Upper lobe of right lung (tissue), 1 donor: ENCODE measurements at regions not wholly inside any gene's neighbourhood (a gene's known extent, or its start where the extent isn't known, plus 50 kb on each side); places are given as distances from the start of the nearest gene placed in this dataset.

Experiments
- ATAC-seq: fragments of 200-7000 bp; cut with Tn5 transposase; one replicate; pipeline ENCODE4 v1.9.1; 2020; ENCODE audit warnings: mild to moderate bottlenecking, moderate library complexity
- DNase-seq: peaks from one replicate; pipeline ENCODE4 v3.0.0-alpha.2; 2020
- H3K27ac ChIP-seq: fragments of 200-600 bp; one replicate; pipeline ENCODE4 v1.8.0; 2022
- H3K27me3 ChIP-seq: fragments of 200-600 bp; one replicate; pipeline ENCODE4 v1.8.0; 2022; ENCODE audit warnings: mild to moderate bottlenecking
- H3K36me3 ChIP-seq: fragments of 200-600 bp; one replicate; pipeline ENCODE4 v1.8.0; 2022
- H3K4me1 ChIP-seq: fragments of 200-600 bp; one replicate; pipeline ENCODE4 v1.8.0; 2022
- H3K4me3 ChIP-seq: fragments of 200-600 bp; one replicate; pipeline ENCODE4 v1.8.0; 2022; ENCODE audit warnings: mild to moderate bottlenecking
- H3K9me3 ChIP-seq: fragments of 200-600 bp; one replicate; pipeline ENCODE4 v1.8.0; 2022
- intact Hi-C: fragments of 100-400 bp; cut with DNase I; formaldehyde crosslinking; loops from one replicate; pipeline ENCODE4 v1.11.0; 2022
- TF ChIP-seq, protein P1 (sequence below): fragments of 200-600 bp; IDR thresholded peaks from one replicate; pipeline ENCODE4 v1.8.0; 2022; ENCODE audit warnings: antibody characterized with exemption
- donor health status: DM: no; HTN: yes; CAD: no; lungs with severe emphysema.

DNA sequence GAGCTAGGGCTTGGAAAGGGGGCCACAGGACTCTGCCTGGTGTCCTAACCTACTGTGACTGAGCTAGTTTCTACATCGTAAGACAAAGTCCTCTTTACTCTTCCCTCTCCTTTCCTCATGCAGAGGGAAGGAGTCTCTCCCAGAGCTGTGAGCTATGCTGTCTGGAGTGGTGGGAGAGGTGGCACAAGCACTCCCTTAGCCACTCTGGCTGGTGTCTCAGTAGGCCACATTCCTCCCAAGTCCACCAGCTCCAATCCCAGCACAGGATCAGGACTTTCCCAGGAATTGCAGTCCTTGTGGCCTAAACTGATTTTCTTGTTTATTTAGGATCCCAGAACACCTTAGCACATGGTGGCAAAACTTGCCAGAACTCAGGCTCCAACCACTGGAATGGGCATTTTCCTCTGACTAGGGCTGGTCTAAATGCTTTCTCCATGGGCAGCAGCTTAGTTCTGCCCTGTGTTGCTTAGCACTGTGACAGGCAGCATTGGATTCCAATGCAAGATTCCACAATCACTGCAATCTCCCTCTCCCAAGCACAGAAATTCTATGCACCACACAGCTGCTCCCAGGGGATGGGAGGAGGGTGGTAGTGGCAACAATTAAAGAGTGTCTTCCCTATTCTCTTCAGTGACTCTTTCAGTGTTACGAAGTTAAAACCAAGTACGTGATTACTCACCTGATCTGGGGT is 733.3 kb downstream of the HACE1 start:
- Histone ChIP-seq H3K4me3 (no peak overlapping the region), H3K27ac (no peak overlapping the region), H3K27me3 (no peaks in the 10 kb centered on the region), H3K4me1 (no peaks in the 10 kb centered on the region), H3K9me3 (no peaks in the 10 kb centered on the region), H3K36me3 (no peaks in the 10 kb centered on the region)
- TF ChIP-seq, protein P1, sequence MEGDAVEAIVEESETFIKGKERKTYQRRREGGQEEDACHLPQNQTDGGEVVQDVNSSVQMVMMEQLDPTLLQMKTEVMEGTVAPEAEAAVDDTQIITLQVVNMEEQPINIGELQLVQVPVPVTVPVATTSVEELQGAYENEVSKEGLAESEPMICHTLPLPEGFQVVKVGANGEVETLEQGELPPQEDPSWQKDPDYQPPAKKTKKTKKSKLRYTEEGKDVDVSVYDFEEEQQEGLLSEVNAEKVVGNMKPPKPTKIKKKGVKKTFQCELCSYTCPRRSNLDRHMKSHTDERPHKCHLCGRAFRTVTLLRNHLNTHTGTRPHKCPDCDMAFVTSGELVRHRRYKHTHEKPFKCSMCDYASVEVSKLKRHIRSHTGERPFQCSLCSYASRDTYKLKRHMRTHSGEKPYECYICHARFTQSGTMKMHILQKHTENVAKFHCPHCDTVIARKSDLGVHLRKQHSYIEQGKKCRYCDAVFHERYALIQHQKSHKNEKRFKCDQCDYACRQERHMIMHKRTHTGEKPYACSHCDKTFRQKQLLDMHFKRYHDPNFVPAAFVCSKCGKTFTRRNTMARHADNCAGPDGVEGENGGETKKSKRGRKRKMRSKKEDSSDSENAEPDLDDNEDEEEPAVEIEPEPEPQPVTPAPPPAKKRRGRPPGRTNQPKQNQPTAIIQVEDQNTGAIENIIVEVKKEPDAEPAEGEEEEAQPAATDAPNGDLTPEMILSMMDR = no peak
- DNase-seq (no peak), ATAC-seq (no peak)
- intact Hi-C loops = no loop called here

DNA sequence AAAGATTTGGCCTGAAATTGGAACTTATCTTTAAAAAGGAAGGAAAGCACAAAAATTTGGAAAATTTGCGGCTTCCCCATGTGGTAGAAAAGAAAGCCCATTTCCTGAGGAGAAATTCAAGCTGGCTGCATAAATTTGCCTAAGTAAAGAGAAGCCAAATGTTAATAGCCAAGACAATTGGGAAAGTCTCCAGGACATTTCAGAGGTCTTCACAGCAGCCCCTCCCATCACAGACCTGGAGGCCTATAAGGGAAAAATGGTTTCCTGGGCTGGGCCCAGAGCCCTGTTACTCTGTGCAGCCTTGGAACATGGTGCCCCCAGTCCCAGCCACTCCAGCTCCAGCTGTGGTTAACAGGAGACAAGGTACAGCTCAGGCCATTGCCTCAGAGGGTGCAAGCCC is 736.5 kb downstream of the HACE1 start:
- intact Hi-C loops = no loop called here
- Histone ChIP-seq H3K36me3 (no peaks in the 10 kb centered on the region), H3K4me3 (no peak overlapping the region), H3K9me3 (no peaks in the 10 kb centered on the region), H3K4me1 (no peaks in the 10 kb centered on the region), H3K27me3 (no peaks in the 10 kb centered on the region), H3K27ac (no peak overlapping the region)
- TF ChIP-seq, protein P1 = no peak
- DNase-seq = no peak
- no peak for ATAC-seq

DNA sequence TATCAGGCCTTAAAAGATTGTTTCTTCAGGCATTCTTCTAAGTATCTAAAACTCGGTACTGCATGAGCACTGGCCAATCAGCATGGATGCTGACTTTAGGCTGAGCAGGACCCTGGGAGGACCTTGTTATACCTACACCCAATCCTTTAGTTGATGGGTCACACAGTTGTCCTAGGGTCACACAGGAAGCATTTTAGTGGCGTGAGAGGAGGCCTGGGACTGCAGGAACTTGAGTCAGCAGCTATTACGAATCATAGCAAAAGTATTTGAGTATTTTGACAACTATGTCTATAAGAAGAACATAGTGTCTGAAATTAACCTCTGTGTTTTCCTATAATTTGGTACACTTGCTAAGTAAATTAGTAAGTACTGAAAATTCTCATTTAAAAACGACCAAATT is 741.4 kb downstream of the HACE1 start:
- H3K9me3 ChIP-seq = no peaks in the 10 kb centered on the region
- H3K27ac ChIP-seq = no peak overlapping the region
- intact Hi-C loops = no loop called here
- ATAC-seq = no peak
- H3K4me1 ChIP-seq = no peaks in the 10 kb centered on the region
- no peaks in the 10 kb centered on the region for H3K27me3 ChIP-seq
- H3K4me3 ChIP-seq = no peak overlapping the region
- TF ChIP-seq, protein P1 = no peak
- no peak for DNase-seq
- H3K36me3 ChIP-seq = no peaks in the 10 kb centered on the region

DNA sequence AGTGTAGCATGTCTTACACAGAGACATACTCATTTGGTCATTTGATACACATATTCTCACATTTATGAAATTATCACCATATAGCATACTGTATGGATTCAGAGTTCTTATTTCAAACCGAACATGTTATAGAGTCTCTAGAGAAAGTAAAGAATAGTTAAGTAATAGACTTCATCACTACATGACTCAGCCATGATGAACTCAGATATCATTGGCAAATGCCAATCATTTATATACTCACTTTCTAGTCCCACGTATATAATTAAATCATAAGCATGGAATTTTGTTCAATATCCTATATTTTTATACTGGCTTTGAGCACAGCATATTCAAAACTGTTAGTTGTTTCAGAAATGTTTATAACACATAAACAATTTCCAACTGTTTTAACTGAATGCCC is 749.9 kb downstream of the HACE1 start:
- no peaks in the 10 kb centered on the region for H3K4me1 ChIP-seq
- ATAC-seq (no peak), DNase-seq (no peak)
- no peaks in the 10 kb centered on the region for H3K9me3 ChIP-seq
- no peak overlapping the region for H3K27ac ChIP-seq
- intact Hi-C loops = no loop called here
- TF ChIP-seq, protein P1 = no peak
- no peaks in the 10 kb centered on the region for H3K36me3 ChIP-seq
- H3K4me3 ChIP-seq = no peak overlapping the region
- no peaks in the 10 kb centered on the region for H3K27me3 ChIP-seq

DNA sequence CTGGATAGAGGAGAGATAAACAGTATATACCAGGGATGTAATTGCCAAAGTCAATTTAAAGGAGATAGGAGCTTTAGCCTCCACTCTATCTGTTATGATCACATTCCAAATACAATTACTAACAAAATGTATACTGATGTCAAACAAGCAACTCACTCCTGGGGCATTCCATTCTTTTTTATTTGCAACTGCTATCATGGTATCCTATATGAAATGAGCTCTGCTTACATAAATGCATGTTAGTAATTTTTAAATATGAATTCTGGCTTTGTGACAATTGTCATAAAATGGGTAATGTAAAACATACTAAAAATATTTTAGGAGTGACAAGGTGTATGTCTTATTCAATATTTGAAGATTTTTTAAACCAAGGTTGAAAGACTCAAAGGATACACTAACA is 751.1 kb downstream of the HACE1 start:
- Histone ChIP-seq H3K36me3 (no peaks in the 10 kb centered on the region), H3K4me3 (no peak overlapping the region), H3K27me3 (no peaks in the 10 kb centered on the region), H3K9me3 (no peaks in the 10 kb centered on the region), H3K4me1 (no peaks in the 10 kb centered on the region), H3K27ac (no peak overlapping the region)
- DNase-seq (no peak), ATAC-seq (no peak)
- TF ChIP-seq, protein P1 = no peak
- intact Hi-C loops = no loop called here
